GM12872 (cell line): ENCODE measurements at regions not wholly inside any gene's neighbourhood (a gene's known extent, or its start where the extent isn't known, plus 50 kb on each side); places are given as distances from the start of the nearest gene placed in this dataset.

Experiments
- CTCF ChIP-seq: IDR thresholded peaks from 3 replicates; pipeline ENCODE4 v1.5.1; 2011; ENCODE audit warnings: low read depth, mild to moderate bottlenecking, low read length, moderate library complexity; ENCODE audit not compliant: insufficient read depth

GRCh38 chr3:84783281-84783680, 175.5 kb upstream of the CADM2 start:
- no peak for TF ChIP-seq CTCF

- no peak for TF ChIP-seq CTCF
Observed at GRCh38 chr3:84789961-84790360, 168.8 kb upstream of the CADM2 start.

- no peak for TF ChIP-seq CTCF
Observed at GRCh38 chr3:84806958-84807357, 151.8 kb upstream of the CADM2 start.

GRCh38 chr3:84820126-84820525, 138.7 kb upstream of the CADM2 start:
- TF ChIP-seq CTCF, result no peak

- TF ChIP-seq CTCF, result no peak
Observed at GRCh38 chr3:84820906-84821305, 137.9 kb upstream of the CADM2 start.

- no peak for TF ChIP-seq CTCF
Observed at GRCh38 chr3:84825817-84826216, 133.0 kb upstream of the CADM2 start.

GRCh38 chr3:84830476-84830875, 128.3 kb upstream of the CADM2 start:
- TF ChIP-seq CTCF, result no peak

GRCh38 chr3:84835366-84835765, 123.4 kb upstream of the CADM2 start:
- TF ChIP-seq CTCF, result no peak
